ENCODE measurements at regions not wholly inside any gene's neighbourhood (a gene's known extent, or its start where the extent isn't known, plus 50 kb on each side); places are given as distances from the start of the nearest gene placed in this dataset.
"Not testable (repeated sequence)": the region's sequence is repeated elsewhere in the genome, so short reads cannot be mapped to it uniquely, and the experiment has no call there.

- DNase-seq: no peak
Observed at GRCh38 chr10:118463740-118464139, 121.6 kb upstream of the FAM204A start.

DNA sequence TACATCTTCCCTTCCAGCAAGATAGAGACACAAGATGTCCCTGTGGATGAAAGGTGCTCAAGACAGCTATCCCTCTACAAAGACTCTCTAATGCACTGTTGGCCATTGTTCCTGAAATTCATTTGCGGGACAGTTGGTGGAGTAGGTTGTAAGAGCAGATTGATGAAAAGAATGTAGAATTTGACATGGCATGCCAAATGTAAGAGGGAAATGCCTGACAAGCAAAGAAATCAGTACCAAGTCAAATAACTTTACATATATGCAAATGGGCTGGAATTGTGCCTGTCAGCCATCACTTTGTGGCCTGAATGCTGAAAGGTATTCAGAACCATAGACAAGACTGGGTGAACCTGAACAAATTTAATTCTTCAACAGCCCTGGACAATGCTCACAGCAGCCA lies 120.3 kb upstream of the FAM204A start:
- no peak for DNase-seq

DNA sequence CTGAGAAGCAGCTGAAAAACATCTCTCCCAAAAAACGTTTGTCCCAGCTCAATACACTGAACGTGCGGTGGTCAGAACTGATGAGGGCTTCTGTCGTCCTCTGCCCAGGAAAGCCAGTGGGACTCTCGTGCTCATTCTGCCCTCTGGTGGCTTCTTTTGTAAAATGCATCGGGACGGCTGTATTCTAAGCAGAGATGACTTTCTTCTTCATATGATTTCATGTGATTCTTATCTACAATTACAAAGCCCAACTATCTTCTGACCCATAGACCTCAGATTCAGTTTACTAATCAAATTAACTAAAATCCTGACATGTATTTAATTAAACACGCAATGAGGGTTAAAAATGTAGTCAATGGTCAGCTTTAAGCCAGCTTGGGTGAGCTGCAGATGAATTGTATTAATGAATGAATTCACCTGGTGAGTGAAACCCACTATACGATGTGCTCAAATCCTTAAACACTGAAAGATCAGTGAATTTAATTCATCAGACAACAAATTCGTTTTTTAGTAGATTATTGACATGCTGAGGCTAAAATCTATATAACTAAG lies 117.6 kb upstream of the FAM204A start:
- peak; percentile 46 to 49 for DNase-seq

DNA sequence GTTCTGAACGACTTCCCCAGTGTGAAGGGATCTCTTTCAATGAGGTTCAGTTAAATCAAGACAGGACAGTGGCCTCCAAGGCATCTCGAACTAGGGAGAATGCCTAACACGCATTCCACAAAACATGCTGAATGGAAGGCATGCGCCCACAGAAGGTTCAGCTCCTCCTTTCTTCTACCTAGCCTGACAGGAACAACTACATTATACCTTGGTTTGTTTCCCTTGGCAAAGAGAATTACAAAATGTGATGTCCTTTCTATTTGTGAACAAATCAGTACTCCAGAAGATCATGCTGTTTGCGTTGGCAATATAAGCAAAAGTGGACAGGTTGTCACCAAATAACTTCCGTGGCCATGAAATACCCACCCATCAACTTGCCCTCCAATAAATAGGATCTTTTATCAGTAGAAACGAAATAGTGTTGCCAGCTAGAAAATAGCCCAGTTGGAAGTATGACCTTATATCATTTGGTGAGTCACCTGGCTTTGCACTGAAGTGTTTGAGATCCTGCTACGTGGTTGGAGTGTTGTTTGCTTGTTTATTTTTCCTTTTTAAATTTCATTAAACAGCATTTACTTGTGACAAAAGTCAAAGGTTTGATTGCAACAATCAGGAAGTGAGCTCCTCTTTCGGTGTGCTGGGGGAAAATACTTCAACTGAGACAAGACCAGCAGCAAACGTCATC lies 117.0 kb upstream of the FAM204A start:
- DNase-seq: no peak

DNA sequence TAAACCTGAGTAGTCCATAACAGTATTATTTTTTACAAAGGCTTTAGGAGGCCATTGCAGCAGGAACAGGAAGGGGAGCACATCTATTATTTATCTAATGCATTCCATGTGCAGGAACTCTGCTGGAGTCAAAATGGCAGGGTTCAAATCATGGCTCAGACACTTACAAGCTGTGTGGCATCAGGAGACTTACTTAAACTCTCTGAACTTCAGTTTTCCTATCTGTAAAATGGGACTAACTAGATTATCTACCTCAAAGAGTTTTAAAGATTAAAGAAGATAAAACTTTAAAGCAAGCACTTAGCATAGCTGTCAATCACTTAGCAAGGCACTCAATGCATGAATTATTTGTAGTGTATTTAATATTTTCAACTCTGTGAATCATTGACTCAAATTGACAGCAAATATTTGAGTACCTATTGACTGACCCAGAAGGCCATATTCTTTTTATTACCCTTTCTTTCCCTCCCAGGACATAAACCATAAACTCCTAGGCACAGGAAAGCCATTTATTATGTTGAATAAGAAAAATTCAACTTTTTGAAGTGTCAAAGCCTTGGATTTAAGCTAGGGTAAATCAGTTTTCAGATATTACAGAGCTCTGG lies 115.8 kb upstream of the FAM204A start:
- DNase-seq: no peak

DNA sequence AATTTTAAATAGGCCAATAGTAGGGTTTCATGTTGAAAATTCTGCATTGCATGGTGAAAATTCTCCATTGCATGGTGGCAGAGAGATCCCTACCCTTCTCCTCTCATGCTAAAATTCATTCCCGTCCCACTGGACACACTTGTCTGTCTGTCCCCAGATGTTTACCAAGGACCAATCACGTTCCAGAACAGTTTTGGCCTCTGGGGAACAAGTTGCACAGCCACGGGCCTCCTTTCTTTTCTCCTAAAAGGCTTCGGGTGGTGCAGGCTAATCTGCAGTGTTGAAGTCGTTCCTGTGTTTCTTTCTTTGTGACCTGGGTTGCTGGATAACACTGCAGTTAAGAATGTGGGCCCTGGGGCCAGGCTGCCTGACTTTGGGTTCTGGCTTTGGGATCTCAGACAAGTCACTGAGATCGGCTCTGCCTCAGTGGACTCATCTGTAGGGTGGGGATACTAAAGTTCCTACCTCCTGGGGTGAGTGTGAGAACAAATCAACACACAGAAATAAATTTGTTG lies 113.1 kb upstream of the FAM204A start:
- DNase-seq: no peak

- no peak for DNase-seq
Observed at GRCh38 chr10:118454211-118454610, 112.1 kb upstream of the FAM204A start.

- DNase-seq: no peak
Observed at GRCh38 chr10:118452098-118452497, 110.0 kb upstream of the FAM204A start.

- DNase-seq: no peak
Observed at GRCh38 chr10:118449521-118449920, 107.4 kb upstream of the FAM204A start.

DNA sequence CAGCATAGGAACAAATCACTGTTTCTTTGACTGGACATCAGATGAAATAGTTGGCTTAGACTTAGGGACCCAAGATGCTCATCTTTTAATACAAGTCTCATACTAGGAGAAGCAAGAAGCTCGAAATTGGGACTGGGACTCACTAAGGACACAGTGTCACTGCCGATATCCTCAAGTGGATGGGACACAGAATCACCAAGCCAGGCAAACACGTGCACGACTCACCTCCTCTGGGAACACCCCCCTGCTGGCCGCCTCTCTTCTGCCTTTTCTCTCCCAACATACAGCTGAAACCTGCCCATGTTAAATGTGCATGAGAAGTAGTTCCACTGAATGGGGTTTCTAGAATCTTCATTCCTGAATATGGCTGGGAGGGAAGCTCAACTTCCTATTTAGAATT lies 106.6 kb upstream of the FAM204A start:
- DNase-seq: no peak

DNA sequence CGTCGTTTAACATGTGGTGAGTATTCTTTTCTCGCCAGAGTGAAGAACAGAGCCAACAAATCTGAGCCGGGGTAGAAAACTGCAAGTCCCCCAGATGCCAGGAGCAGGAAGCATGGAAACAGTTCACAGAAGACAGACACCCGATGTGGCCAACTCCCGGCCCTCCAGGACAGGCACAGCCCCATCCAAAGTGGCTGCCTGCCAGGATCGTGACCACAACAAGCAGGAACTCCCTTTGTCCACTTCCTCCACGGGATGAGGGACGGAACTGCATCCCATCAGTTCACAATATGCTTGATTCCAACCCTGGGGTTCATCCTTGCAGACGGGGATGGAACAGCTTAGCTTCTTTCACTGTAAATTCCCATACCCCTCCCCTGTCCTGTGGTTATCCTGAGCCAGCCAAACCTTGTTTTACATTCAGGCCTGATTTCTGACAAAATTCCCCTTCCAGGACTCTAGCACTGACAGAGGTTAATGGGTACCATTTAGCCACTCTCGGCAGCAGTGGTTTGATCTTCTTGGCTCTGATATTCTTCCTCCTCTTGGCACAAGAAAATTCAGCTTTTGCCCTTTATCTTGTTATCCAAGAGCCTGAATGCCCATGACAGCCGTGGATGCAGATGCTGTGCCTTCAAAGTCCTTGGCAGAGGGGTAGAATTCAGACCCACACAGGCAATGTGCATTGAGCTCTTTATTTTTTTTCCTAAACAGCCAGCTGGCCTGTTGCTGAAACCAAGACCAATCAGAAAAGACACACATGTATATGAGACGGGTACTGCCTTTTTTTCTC lies 105.5 kb upstream of the FAM204A start:
- DNase-seq: no peak

DNA sequence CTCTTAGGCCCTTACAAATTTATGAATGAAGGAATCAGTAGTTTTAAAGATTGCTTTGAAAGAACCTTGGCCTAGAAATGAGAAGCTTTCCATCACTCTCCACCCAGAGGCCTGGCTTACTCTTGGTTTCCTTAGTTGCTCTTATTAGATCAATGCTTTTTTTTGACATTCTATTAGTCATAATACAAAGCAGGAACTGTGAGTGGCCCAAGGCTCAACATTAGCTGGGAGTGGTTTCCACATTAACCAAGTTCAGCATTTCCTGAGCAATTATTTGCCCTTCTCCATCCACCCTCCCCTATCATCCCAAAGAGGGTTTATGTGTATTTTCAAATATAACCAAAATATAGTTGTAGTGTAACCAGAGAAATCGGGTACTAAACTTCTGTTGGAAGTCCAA lies 103.4 kb upstream of the FAM204A start:
- no peak for DNase-seq

GRCh38 chr10:118444069-118444468 lies 101.9 kb upstream of the FAM204A start:
- no peak for DNase-seq

GRCh38 chr10:118442032-118442431 lies 99.9 kb upstream of the FAM204A start:
- DNase-seq: no peak

DNA sequence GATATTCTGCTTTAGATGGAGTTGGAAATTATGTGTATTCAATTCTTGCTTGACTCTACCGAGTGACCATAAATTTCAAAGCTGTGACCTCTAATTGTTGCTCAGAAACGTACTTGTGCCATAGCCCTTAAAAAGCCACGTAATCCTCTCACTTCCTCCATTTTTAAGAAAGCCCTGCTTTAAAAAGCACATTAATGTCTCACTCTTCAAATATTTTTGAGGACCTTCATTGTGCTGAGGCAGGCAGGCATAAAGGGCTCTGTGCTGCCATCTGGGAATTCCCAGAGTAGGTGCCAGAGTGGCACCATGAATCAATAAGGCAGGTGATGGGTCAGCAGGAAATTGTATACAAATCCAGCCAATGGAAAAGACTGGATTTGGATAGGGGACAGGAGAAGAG lies 97.7 kb upstream of the FAM204A start:
- DNase-seq: no peak

DNA sequence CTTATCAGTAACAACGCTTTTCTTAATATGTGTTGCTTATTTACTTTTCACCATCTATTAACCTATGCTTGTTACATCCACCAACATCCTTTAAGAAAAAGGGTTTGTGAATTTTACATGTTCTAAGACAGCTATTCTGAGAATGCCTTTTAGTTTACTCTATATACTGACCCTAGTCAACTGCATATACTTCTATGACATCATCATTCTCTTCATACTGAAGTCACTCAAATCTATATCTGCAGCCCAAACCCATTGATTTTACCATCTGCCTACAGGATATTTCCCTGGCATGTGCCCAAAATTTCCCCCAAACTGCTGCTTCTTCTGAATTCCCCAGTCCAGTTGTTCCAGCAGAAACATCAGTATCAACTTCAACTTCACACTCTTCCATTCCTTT lies 94.6 kb upstream of the FAM204A start:
- DNase-seq: no peak

DNA sequence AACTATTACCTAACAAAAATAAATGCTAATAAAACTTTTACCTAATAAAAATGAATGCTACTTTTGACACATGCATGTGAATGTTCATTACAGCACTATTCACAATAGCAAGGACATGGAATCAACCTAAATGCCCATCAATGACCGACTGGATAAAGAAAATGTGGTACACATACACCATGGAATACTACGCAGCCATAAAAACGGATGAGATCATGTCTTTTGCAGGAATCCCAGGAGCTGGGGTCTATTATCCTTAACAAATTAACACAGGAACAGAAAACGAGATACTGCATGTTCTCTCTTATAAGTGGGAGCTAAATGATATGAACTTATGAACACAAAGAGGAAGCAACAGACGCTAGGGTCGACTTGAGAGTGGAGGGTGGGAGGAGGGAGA lies 88.1 kb upstream of the FAM204A start:
- no peak for DNase-seq

GRCh38 chr10:118423800-118424442 lies 81.8 kb upstream of the FAM204A start:
- DNase-seq: peak; percentile 78 to 89

DNA sequence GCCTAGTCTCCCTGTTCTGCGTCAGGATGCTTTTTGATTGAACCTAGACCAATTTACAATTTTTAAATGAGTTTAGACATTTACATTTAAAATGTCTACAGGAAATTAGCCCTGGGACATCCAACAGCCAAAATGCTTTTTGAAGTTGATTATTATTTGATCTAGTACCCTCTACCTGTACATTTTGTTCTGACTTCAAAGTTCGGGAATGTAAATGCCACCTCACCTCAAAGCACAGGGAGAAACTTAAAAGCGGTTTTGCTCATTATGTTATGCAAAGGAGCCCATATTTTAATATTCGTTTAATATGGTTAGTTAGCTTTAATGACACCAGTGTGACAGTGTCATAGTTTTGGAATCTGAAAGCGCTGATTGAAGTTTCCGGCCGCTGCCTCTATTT lies 80.1 kb upstream of the FAM204A start:
- no peak for DNase-seq

- not testable (repeated sequence) for DNase-seq
Observed at GRCh38 chr10:118420049-118420448, 77.9 kb upstream of the FAM204A start.

DNA sequence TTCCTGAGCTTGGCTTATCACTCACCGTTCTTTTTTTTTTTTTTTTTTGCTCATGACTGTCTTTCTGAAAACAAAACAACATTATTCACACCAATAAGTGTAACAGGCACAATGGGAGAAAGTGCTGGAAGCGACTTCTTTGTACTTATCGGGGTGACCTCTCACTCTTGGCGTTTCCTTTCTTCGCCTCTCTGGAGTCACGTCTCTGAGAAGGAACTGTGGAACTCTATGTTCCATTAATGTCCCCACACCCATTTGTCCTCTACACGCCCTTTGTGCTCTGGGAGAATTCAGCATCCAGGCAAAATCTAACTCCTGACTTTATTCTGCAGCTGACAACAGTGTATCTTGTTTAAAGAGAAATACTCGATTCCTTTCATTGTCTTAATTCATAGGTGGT lies 70.8 kb upstream of the FAM204A start:
- DNase-seq: no peak

GRCh38 chr10:118412132-118412760 lies 70.1 kb upstream of the FAM204A start:
- DNase-seq: no peak

- no peak for DNase-seq
Observed at GRCh38 chr10:118409295-118409694, 67.2 kb upstream of the FAM204A start.

All from SHP77 (cell line).